ENCODE measurements at regions not wholly inside any gene's neighbourhood (a gene's known extent, or its start where the extent isn't known, plus 50 kb on each side); places are given as distances from the start of the nearest gene placed in this dataset.

DNA sequence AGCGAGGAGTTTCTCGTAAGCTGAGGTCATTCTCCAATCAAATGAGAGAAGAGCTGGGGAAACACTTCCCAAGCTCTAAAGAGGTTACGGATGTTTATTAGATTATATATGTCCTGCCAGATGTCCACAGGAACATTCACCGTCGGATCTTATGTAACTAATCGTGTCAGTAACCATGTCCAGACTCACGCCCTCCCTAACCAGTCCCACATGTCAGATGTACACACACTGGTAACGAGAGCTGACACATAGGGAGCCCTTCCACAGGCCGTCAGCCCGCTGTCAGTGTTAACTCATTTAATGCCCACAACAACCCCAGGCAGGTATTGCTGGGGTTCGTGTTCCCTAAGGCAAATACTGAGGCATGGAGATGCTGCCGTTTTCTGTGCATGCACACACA lies 223.7 kb upstream of the RTL1 start:
- TF ChIP-seq, protein P1, sequence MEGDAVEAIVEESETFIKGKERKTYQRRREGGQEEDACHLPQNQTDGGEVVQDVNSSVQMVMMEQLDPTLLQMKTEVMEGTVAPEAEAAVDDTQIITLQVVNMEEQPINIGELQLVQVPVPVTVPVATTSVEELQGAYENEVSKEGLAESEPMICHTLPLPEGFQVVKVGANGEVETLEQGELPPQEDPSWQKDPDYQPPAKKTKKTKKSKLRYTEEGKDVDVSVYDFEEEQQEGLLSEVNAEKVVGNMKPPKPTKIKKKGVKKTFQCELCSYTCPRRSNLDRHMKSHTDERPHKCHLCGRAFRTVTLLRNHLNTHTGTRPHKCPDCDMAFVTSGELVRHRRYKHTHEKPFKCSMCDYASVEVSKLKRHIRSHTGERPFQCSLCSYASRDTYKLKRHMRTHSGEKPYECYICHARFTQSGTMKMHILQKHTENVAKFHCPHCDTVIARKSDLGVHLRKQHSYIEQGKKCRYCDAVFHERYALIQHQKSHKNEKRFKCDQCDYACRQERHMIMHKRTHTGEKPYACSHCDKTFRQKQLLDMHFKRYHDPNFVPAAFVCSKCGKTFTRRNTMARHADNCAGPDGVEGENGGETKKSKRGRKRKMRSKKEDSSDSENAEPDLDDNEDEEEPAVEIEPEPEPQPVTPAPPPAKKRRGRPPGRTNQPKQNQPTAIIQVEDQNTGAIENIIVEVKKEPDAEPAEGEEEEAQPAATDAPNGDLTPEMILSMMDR (conservative IDR thresholded peaks at IDR 0.05; ENCODE audit: low read depth, low read length) = no peak
- DNase-seq (ENCODE audit: low read depth) = no peak
- H3K4me3 ChIP-seq (ENCODE audit: low read depth, low read length) = no peak overlapping the region

DNA sequence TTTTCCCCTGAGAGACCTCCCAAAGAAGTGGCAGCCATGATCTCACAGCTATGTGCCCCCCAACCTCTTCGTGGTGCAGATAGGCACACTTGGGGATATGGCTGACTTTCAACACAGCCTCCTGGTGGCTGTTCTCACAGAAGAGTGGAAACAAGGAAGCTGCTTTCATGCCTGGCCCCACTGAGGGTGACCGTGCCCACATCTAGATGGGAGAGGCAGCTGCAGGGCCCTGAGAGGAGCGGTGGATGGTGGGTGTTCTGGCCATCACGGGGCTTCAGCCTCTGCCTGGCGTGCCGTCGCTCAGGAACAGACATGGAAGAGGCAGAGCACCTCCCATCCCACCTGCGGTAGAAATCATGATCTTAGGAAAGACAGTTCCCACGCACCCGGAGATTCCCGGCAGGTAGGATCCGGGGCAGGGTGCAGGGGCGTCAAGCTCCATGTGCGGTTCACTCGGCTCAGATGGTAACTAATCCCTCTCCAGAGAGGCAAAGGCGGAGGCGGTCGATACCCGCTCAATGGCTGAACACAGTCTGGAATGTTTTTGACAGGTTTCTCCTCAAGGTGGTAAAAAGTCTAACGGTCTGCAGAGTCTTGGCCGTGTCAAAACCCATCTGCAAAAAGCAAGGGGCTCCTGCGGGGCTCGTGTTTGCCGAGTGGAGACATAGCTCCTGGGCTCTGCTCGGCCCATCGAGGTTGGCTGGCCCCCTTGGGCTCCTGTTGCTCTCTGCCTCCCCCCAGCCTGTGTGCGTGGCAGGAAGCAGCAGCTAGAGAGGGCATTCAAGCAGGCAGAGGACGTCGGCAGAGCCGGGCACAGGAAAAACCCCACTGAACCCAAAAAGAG lies 225.2 kb upstream of the RTL1 start:
- TF ChIP-seq, protein P1 (conservative IDR thresholded peaks at IDR 0.05; ENCODE audit: low read depth, low read length) = no peak
- DNase-seq (ENCODE audit: low read depth) = no peak
- H3K4me3 ChIP-seq (ENCODE audit: low read depth, low read length) = no peak overlapping the region

DNA sequence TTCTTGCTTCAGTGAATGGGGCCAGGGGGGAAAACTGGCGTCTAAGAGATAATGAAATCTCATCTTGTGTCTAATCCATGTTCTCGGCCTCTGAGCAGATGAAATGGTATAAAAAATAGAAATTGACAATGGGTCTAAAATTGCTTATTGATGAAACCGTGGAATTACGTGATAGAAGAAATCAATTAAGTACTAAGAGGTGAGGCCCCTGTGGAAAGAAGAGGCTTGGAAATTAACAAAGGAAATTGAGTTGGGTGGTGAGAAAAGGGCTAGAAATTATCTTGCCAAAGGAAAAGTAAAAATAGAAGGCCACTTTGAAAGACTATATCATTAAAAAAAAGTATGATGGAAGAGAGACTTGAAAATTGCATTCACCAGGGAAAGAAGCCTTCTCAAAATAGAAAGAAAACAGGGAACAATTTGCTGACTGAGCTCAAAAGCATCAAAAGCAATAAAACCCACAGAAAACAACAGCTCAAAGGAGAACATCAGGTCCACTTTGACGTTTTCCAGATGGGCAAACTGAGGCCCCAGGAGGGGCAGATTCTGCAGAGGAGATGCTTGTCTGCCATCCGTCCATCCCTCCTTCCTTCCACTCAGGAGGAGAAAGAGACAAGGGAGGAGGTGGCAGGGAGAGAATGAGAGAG lies 226.1 kb upstream of the RTL1 start:
- TF ChIP-seq, protein P1 (conservative IDR thresholded peaks at IDR 0.05; ENCODE audit: low read depth, low read length) = no peak
- DNase-seq (ENCODE audit: low read depth) = no peak
- no peak overlapping the region for H3K4me3 ChIP-seq (ENCODE audit: low read depth, low read length)

DNA sequence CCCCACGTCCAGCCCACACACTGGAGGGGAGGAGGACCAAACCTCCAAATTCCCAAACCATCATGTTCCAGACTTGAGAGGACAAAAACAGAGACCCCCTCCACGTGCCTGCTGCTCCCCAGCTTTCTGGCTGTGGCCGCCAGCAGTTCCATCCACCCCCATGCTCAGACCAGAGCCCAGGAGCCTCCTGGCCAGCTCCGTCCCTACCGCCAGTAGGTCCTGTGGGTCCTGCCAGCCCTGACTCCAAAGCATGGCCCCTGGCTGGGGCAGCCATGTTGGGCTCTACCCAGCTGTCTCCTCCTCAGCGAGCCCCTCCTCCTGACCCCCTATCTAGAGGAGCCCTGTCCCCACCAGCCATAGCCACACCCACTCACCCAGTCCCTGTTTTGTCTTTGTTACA lies 227.3 kb upstream of the RTL1 start:
- TF ChIP-seq, protein P1 (conservative IDR thresholded peaks at IDR 0.05; ENCODE audit: low read depth, low read length) = no peak
- no peak for DNase-seq (ENCODE audit: low read depth)
- no peak overlapping the region for H3K4me3 ChIP-seq (ENCODE audit: low read depth, low read length)

DNA sequence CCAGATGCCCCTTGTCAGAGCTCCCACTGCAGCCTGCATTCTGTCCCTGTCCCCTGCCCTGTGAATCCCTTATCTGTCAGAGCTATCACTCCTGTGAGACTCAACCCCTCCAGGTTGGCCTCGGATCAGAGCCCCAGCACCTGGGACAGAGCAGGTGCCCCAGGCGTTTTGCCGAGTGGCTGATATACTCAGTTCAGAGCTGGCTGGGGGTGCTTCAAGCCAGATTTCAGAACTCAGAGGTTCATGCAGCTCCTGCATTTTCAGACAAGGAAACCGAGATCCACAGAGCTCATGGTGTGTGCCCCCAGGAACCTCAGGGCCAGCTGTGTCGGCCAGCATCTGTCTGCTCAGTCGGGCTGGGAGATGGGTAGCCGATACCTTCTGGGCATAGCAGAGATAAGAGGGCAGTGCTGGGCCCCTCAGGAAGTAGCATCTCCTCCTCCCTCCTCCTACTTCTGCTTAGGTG lies 228.0 kb upstream of the RTL1 start:
- TF ChIP-seq, protein P1 (conservative IDR thresholded peaks at IDR 0.05; ENCODE audit: low read depth, low read length) = no peak
- DNase-seq (ENCODE audit: low read depth) = no peak
- H3K4me3 ChIP-seq (ENCODE audit: low read depth, low read length) = no peak overlapping the region

DNA sequence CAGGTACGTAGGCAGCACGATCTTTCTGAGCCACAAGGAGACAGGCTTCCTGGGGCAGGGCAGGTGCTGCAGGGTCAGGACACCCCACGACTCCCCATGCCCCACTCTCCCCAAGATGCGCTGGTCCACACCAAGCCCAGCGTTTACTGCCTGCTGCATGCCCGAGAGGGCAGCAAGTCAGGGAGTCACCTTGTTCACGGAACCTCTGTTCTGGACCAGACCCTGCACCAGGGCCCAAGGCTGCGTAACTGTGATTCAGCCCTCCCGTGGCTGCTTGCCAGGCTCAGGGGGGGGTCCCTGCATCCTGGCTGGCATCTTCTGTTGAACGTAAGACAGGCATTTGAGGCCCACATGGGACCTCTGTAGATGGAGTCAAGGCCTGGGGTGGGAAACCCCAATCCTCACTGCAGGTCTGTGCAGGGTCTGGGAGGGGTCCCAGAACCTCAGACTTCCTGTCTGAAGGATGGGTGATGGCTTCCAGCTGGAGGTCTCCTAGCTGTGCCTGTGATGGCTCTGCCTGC lies 228.6 kb upstream of the RTL1 start:
- H3K4me3 ChIP-seq (ENCODE audit: low read depth, low read length) = no peak overlapping the region
- DNase-seq (ENCODE audit: low read depth) = no peak

More for the DNA sequence above, 228.6 kb upstream of the RTL1 start:
- TF ChIP-seq, protein P1 (conservative IDR thresholded peaks at IDR 0.05; ENCODE audit: low read depth, low read length) = no peak

All from choroid plexus epithelial cell (primary cell).